WTC11 (cell line): ENCODE measurements at regions not wholly inside any gene's neighbourhood (a gene's known extent, or its start where the extent isn't known, plus 50 kb on each side); places are given as distances from the start of the nearest gene placed in this dataset.
"Not testable (repeated sequence)": the region's sequence is repeated elsewhere in the genome, so short reads cannot be mapped to it uniquely, and the experiment has no call there.

Source experiments
- ATAC-seq: fragments of 200-7000 bp; cut with Tn5 transposase; 2 replicates; pipeline ENCODE4 v1.10.0; 2021; ENCODE audit warnings: mild to moderate bottlenecking, moderate library complexity
- CTCF ChIA-PET: fragments of 300-600 bp; sonication (Branson Sonifier 250); formaldehyde crosslinking; loops from one replicate; lab custom pipeline; 2021; ENCODE audit warnings: antibody characterized with exemption; lab: Charles Lee
- POLR2A ChIA-PET: fragments of 350-600 bp; sonication (Branson Sonifier 250); formaldehyde crosslinking; loops from one replicate; lab custom pipeline; 2021; ENCODE audit warnings: antibody characterized with exemption; lab: Charles Lee
- DNase-seq: peaks from one replicate; pipeline ENCODE4 v3.0.0; 2021; ENCODE audit warnings: low spot score
- H3K27ac Mint-ChIP-seq: 2 replicates; pipeline ENCODE4 v1.8.0; 2021; ENCODE audit warnings: mixed read lengths
- H3K27me3 Mint-ChIP-seq: 2 replicates; pipeline ENCODE4 v1.8.0; 2021; ENCODE audit warnings: low read depth, mild to moderate bottlenecking, moderate library complexity, mixed read lengths
- H3K36me3 Mint-ChIP-seq: 2 replicates; pipeline ENCODE4 v1.8.0; 2021; ENCODE audit warnings: mixed read lengths
- H3K4me1 Mint-ChIP-seq: 2 replicates; pipeline ENCODE4 v1.8.0; 2022; ENCODE audit warnings: mixed read lengths
- H3K4me3 Mint-ChIP-seq: 2 replicates; pipeline ENCODE4 v1.8.0; 2021; ENCODE audit warnings: mild to moderate bottlenecking, moderate library complexity, mixed read lengths
- H3K9me3 Mint-ChIP-seq: 2 replicates; pipeline ENCODE4 v1.8.0; 2021; ENCODE audit warnings: mixed read lengths
- AR ChIP-seq: fragments of 250-450 bp; sonication (Bioruptor Pico); IDR thresholded peaks from 2 replicates; pipeline ENCODE4 v1.9.0; 2021; ENCODE audit warnings: mild to moderate bottlenecking
- FOXP4 ChIP-seq: sonication (generic); formaldehyde crosslinking; IDR thresholded peaks from 2 replicates; pipeline ENCODE4 v1.8.0; 2022; ENCODE audit warnings: mild to moderate bottlenecking, missing genetic modification reagents
- GABPB1 ChIP-seq: sonication (generic); formaldehyde crosslinking; IDR thresholded peaks from 2 replicates; pipeline ENCODE4 v1.8.1; 2023; ENCODE audit warnings: mild to moderate bottlenecking, missing genetic modification reagents
- HMGXB4 ChIP-seq: sonication (generic); formaldehyde crosslinking; IDR thresholded peaks from 2 replicates; pipeline ENCODE4 v1.8.1; 2023; ENCODE audit warnings: mild to moderate bottlenecking, moderate library complexity, missing genetic modification reagents
- NFYB ChIP-seq: sonication (generic); formaldehyde crosslinking; conservative IDR thresholded peaks from 2 replicates; pipeline ENCODE4 v1.8.0; 2022; ENCODE audit warnings: low read depth, missing genetic modification reagents
- NR3C1 ChIP-seq: sonication (generic); formaldehyde crosslinking; conservative IDR thresholded peaks from 2 replicates; pipeline ENCODE4 v1.8.1; 2023; ENCODE audit warnings: low read depth, mild to moderate bottlenecking, missing genetic modification reagents
- SOX15 ChIP-seq: fragments of 250-450 bp; sonication (Bioruptor Pico); IDR thresholded peaks from 2 replicates; pipeline ENCODE4 v1.9.0; 2021; ENCODE audit warnings: mild to moderate bottlenecking
- TEAD4 ChIP-seq: sonication (generic); formaldehyde crosslinking; IDR thresholded peaks from 2 replicates; pipeline ENCODE4 v1.8.0; 2022; ENCODE audit warnings: mild to moderate bottlenecking, missing genetic modification reagents
- TF ChIP-seq, protein P1 (sequence below): fragments of 250-450 bp; sonication (Bioruptor Pico); conservative IDR thresholded peaks from 2 replicates; pipeline ENCODE4 v1.9.0; 2021; ENCODE audit warnings: mild to moderate bottlenecking
- TF ChIP-seq, protein P2 (sequence below): fragments of 250-450 bp; sonication (Bioruptor Pico); IDR thresholded peaks from 2 replicates; pipeline ENCODE4 v2.1.2; 2022; ENCODE audit warnings: mild to moderate bottlenecking, moderate library complexity
- TF ChIP-seq, protein P3 (sequence below): sonication (generic); formaldehyde crosslinking; IDR thresholded peaks from 2 replicates; pipeline ENCODE4 v1.8.0; 2022; ENCODE audit warnings: mild to moderate bottlenecking, missing genetic modification reagents
- TF ChIP-seq, protein P4 (sequence below): sonication (generic); formaldehyde crosslinking; IDR thresholded peaks from 2 replicates; pipeline ENCODE4 v1.8.1; 2023; ENCODE audit warnings: mild to moderate bottlenecking, missing genetic modification reagents, moderate library complexity
- TF ChIP-seq, protein P5 (sequence below): sonication (generic); formaldehyde crosslinking; IDR thresholded peaks from 2 replicates; pipeline ENCODE4 v1.8.0; 2023; ENCODE audit warnings: mild to moderate bottlenecking, missing genetic modification reagents

- TF ChIP-seq, protein P1, sequence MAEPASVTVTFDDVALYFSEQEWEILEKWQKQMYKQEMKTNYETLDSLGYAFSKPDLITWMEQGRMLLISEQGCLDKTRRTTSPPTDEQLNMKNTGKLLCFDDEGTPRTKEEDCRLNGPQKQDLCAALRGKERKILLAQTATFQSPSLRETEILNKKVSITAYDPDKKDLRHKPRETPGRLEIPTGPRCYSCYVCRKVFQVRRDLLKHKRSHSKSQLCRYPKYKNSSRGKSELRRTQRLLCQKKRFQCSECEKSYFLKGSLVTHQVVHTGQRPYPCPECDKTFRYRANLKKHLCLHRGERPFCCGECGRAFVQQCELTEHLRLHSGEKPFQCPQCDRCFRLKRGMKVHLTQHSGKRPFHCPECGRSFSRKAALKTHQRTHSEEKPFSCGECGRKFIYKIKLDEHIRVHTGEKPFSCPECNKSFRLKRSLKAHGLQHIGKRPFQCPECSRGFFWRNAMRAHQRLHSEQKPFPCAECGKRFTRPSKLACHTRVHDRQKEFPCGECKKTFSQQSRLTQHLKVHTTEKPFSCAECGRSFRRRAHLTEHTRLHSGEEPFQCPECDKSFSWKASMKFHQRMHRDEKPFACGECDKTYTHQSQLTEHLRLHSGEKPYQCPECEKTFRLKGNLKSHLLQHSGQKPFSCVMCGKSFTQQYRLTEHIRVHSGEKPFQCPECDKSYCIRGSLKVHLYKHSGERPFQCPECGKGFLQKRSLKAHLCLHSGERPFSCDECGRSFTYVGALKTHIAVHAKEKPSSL (CRISPR knock-in tag) = no peak
- no peak for TF ChIP-seq AR (CRISPR knock-in tag)
- TF ChIP-seq TEAD4 = no peak
- TF ChIP-seq, protein P2, sequence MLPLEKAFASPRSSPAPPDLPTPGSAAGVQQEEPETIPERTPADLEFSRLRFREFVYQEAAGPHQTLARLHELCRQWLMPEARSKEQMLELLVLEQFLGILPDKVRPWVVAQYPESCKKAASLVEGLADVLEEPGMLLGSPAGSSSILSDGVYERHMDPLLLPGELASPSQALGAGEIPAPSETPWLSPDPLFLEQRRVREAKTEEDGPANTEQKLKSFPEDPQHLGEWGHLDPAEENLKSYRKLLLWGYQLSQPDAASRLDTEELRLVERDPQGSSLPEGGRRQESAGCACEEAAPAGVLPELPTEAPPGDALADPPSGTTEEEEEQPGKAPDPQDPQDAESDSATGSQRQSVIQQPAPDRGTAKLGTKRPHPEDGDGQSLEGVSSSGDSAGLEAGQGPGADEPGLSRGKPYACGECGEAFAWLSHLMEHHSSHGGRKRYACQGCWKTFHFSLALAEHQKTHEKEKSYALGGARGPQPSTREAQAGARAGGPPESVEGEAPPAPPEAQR (CRISPR knock-in tag) = no peak
- no peak for TF ChIP-seq SOX15 (CRISPR knock-in tag)
- TF ChIP-seq NR3C1 = no peak
- TF ChIP-seq FOXP4 (CRISPR knock-in tag) = no peak
- TF ChIP-seq, protein P3, sequence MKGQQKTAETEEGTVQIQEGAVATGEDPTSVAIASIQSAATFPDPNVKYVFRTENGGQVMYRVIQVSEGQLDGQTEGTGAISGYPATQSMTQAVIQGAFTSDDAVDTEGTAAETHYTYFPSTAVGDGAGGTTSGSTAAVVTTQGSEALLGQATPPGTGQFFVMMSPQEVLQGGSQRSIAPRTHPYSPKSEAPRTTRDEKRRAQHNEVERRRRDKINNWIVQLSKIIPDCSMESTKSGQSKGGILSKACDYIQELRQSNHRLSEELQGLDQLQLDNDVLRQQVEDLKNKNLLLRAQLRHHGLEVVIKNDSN (CRISPR knock-in tag) = no peak
- TF ChIP-seq, protein P4, sequence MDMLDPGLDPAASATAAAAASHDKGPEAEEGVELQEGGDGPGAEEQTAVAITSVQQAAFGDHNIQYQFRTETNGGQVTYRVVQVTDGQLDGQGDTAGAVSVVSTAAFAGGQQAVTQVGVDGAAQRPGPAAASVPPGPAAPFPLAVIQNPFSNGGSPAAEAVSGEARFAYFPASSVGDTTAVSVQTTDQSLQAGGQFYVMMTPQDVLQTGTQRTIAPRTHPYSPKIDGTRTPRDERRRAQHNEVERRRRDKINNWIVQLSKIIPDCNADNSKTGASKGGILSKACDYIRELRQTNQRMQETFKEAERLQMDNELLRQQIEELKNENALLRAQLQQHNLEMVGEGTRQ (CRISPR knock-in tag) = no peak
Observed at GRCh38 chrX:83984961-83985360, 124.0 kb downstream of the CYLC1 start (continued).

DNA sequence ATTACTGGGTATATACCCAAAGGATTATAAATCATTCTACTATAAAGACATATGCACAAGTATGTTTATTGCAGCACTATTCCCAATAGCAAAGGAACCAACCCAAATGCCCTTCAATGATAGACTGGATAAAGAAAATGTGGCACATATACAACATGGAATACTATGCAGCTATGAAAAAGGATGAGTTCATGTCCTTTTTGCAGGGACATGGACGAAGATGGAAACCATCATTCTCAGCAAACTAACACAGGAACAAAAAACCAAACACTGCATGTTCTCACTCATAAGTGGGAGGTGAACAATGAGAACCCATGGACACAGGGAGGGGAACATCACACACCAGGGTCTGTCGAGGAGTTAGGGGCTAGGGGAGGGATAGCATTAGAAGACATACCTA is 129.2 kb downstream of the CYLC1 start:
- H3K36me3 Mint-ChIP-seq, DNase-seq, H3K27ac Mint-ChIP-seq, CTCF ChIA-PET, H3K27me3 Mint-ChIP-seq, H3K4me1 Mint-ChIP-seq, H3K4me3 Mint-ChIP-seq, POLR2A ChIA-PET, ATAC-seq: not testable (repeated sequence)
- H3K9me3 Mint-ChIP-seq = peaks cover 20% of the 10 kb centered on the region

- peaks cover 54% of the 10 kb centered on the region for H3K4me1 Mint-ChIP-seq
Observed at GRCh38 chrX:83997781-83998180, 136.8 kb downstream of the CYLC1 start.

More at GRCh38 chrX:83997781-83998180, 136.8 kb downstream of the CYLC1 start:
- no peak overlapping the region for H3K4me3 Mint-ChIP-seq
- CTCF ChIA-PET = no interaction called here
- no peak overlapping the region for H3K27ac Mint-ChIP-seq
- H3K36me3 Mint-ChIP-seq = no peaks in the 10 kb centered on the region
- TF ChIP-seq NFYB (CRISPR knock-in tag) = no peak
- TF ChIP-seq GABPB1 (CRISPR knock-in tag) = no peak
- no peak for TF ChIP-seq HMGXB4
- TF ChIP-seq, protein P5, sequence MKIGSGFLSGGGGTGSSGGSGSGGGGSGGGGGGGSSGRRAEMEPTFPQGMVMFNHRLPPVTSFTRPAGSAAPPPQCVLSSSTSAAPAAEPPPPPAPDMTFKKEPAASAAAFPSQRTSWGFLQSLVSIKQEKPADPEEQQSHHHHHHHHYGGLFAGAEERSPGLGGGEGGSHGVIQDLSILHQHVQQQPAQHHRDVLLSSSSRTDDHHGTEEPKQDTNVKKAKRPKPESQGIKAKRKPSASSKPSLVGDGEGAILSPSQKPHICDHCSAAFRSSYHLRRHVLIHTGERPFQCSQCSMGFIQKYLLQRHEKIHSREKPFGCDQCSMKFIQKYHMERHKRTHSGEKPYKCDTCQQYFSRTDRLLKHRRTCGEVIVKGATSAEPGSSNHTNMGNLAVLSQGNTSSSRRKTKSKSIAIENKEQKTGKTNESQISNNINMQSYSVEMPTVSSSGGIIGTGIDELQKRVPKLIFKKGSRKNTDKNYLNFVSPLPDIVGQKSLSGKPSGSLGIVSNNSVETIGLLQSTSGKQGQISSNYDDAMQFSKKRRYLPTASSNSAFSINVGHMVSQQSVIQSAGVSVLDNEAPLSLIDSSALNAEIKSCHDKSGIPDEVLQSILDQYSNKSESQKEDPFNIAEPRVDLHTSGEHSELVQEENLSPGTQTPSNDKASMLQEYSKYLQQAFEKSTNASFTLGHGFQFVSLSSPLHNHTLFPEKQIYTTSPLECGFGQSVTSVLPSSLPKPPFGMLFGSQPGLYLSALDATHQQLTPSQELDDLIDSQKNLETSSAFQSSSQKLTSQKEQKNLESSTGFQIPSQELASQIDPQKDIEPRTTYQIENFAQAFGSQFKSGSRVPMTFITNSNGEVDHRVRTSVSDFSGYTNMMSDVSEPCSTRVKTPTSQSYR (CRISPR knock-in tag) = no peak
- TF ChIP-seq, all 79 proteins: peak for 0
- ATAC-seq = no peak
- POLR2A ChIA-PET = no interaction called here
- Mint-ChIP-seq H3K27me3 (no peaks in the 10 kb centered on the region), H3K9me3 (no peaks in the 10 kb centered on the region)
- no peak for DNase-seq
